ENCODE measurements at regions not wholly inside any gene's neighbourhood (a gene's known extent, or its start where the extent isn't known, plus 50 kb on each side); places are given as distances from the start of the nearest gene placed in this dataset.

DNA sequence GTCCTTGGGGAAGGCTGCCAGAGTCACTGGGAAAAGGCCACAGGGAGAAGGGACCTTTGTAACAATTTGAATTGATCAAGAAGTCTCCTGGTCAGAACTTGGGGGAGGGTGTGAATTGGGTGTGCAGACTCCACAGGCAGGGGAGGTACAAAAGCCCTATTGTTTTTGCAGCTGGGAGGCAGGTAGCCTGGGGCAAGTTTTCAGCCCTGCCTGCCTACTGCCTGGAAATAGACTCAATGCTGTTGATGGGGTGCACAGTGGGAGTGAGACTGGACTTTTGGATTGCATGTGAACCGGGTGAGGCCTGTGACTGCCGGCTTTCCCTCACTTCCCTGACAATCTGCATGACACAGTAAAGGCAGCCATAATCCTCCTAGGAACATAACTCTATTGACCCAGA, 947.0 kb downstream of the REEP3 start:
- TF ChIP-seq ZNF239 (tag by site-specific recombination; IDR thresholded peaks at IDR 0.05), result no peak
- no peak for TF ChIP-seq ZNF266 (tag by site-specific recombination; IDR thresholded peaks at IDR 0.05; ENCODE audit: low read depth)
- TF ChIP-seq, protein P1, sequence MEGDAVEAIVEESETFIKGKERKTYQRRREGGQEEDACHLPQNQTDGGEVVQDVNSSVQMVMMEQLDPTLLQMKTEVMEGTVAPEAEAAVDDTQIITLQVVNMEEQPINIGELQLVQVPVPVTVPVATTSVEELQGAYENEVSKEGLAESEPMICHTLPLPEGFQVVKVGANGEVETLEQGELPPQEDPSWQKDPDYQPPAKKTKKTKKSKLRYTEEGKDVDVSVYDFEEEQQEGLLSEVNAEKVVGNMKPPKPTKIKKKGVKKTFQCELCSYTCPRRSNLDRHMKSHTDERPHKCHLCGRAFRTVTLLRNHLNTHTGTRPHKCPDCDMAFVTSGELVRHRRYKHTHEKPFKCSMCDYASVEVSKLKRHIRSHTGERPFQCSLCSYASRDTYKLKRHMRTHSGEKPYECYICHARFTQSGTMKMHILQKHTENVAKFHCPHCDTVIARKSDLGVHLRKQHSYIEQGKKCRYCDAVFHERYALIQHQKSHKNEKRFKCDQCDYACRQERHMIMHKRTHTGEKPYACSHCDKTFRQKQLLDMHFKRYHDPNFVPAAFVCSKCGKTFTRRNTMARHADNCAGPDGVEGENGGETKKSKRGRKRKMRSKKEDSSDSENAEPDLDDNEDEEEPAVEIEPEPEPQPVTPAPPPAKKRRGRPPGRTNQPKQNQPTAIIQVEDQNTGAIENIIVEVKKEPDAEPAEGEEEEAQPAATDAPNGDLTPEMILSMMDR (tag by site-specific recombination; IDR thresholded peaks at IDR 0.05), result no peak
- no peak for TF ChIP-seq ZFP41 (tag by site-specific recombination; IDR thresholded peaks at IDR 0.05; ENCODE audit: borderline replicate concordance)
